Posterior vena cava (tissue), 2 donors: ENCODE measurements at regions not wholly inside any gene's neighbourhood (a gene's known extent, or its start where the extent isn't known, plus 50 kb on each side); places are given as distances from the start of the nearest gene placed in this dataset.
"Not testable (repeated sequence)": the region's sequence is repeated elsewhere in the genome, so short reads cannot be mapped to it uniquely, and the experiment has no call there.

Source experiments
- DNase-seq: peaks from one replicate; pipeline ENCODE4 v3.0.0-alpha.2; 2020; ENCODE audit warnings: low spot score
- intact Hi-C, 2 donors: fragments of 100-400 bp; cut with DNase I; formaldehyde crosslinking; loops; one replicate each; pipeline versions ENCODE4 v1.14.1 to v1.14.2; 2022 to 2023
- donor health status: DM: yes; HTN: yes; CAD: no.
- donor health status: DM: yes; HTN: yes; CAD: no.

GRCh38 chr14:34381304-34381703 lies 80.7 kb downstream of the SPTSSA start:
- DNase-seq, intact Hi-C loops: not testable (repeated sequence)

GRCh38 chr14:34380471-34380845 lies 81.6 kb downstream of the SPTSSA start:
- intact Hi-C loops: no loop called here
- DNase-seq: no peak

GRCh38 chr14:34379816-34380470 lies 82.1 kb downstream of the SPTSSA start:
- intact Hi-C loops: no loop called here
- DNase-seq: no peak

- DNase-seq: no peak
- intact Hi-C loops: no loop called here
Measured at GRCh38 chr14:34376649-34377267, 85.3 kb downstream of the SPTSSA start.

GRCh38 chr14:34374998-34375740 lies 86.9 kb downstream of the SPTSSA start:
- no peak for DNase-seq

GRCh38 chr14:34373191-34373590 lies 88.8 kb downstream of the SPTSSA start:
- DNase-seq: no peak
- intact Hi-C loops: no loop called here

More at GRCh38 chr14:34374998-34375740, 86.9 kb downstream of the SPTSSA start:
- intact Hi-C loops: no loop called here

GRCh38 chr14:34372786-34373185 lies 89.3 kb downstream of the SPTSSA start:
- intact Hi-C loops: no loop called here
- DNase-seq: no peak

GRCh38 chr14:34369648-34370030 lies 92.4 kb downstream of the SPTSSA start:
- DNase-seq: no peak
- intact Hi-C loops: no loop called here

GRCh38 chr14:34368971-34369647 lies 92.9 kb downstream of the SPTSSA start:
- intact Hi-C loops: no loop called here
- DNase-seq: no peak

- intact Hi-C loops: no loop called here
- DNase-seq: no peak
Measured at GRCh38 chr14:34368115-34368970, 93.7 kb downstream of the SPTSSA start.

- no peak for DNase-seq
- intact Hi-C loops: no loop called here
Measured at GRCh38 chr14:34365309-34365915, 96.6 kb downstream of the SPTSSA start.

- intact Hi-C loops: no loop called here
Measured at GRCh38 chr14:34364201-34364600, 97.8 kb downstream of the SPTSSA start.

GRCh38 chr14:34363733-34364134 lies 98.3 kb downstream of the SPTSSA start:
- no peak for DNase-seq

More at GRCh38 chr14:34364201-34364600, 97.8 kb downstream of the SPTSSA start:
- no peak for DNase-seq

GRCh38 chr14:34362641-34363251 lies 99.3 kb downstream of the SPTSSA start:
- intact Hi-C loops: no loop called here
- DNase-seq: no peak

More at GRCh38 chr14:34363733-34364134, 98.3 kb downstream of the SPTSSA start:
- intact Hi-C loops: no loop called here

- DNase-seq: no peak
- intact Hi-C loops: no loop called here
Measured at GRCh38 chr14:34361504-34362011, 100.5 kb downstream of the SPTSSA start.

- no peak for DNase-seq
- intact Hi-C loops: no loop called here
Measured at GRCh38 chr14:34359420-34360117, 102.5 kb downstream of the SPTSSA start.

- DNase-seq: no peak
Measured at GRCh38 chr14:34356264-34356654, 105.8 kb downstream of the SPTSSA start.

More at GRCh38 chr14:34356264-34356654, 105.8 kb downstream of the SPTSSA start:
- intact Hi-C loops: no loop called here
